ENCODE measurements at regions not wholly inside any gene's neighbourhood (a gene's known extent, or its start where the extent isn't known, plus 50 kb on each side); places are given as distances from the start of the nearest gene placed in this dataset.

DNA sequence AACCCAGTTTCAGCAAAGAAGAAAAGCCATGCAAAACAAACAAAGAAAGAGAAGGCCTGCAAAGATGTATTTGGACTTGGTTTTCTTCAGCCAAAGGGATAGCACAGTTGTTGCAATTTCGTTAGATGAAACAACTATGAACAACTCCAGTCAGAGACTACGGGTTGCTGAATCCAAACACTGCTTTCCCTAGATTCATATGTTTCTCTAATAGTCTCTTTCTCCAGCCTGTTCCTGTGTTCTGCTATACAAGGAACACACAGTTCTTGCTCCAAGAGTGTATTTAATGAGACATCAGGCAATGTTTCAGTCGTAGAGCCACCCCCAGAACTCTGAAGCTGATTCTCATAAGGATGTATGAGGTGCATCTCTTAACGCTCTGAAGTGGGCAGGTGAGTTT is 162.5 kb upstream of the TBL1X start:
- Histone ChIP-seq H3K27ac (ENCODE audit: low read depth, low read length) (no peak overlapping the region), H3K9ac (ENCODE audit: low read depth in 1 of 2, low read length in 2 of 2) (no peak overlapping the region), H3K4me1 (ENCODE audit: control insufficient read depth in 1 of 2, insufficient read depth in 2 of 2, low read length in 2 of 2) (no peaks in the 10 kb centered on the region), H3K27me3 (ENCODE audit: control insufficient read depth in 1 of 2, insufficient read depth in 2 of 2, low read length in 2 of 2) (no peaks in the 10 kb centered on the region), H3K9me3 (ENCODE audit: control insufficient read depth in 1 of 2, low read length in 2 of 2) (no peaks in the 10 kb centered on the region), H3K36me3 (ENCODE audit: control insufficient read depth in 1 of 2, insufficient read depth in 2 of 2, low read length in 2 of 2) (no peaks in the 10 kb centered on the region), H3K4me3 (ENCODE audit: low read depth in 1 of 2, low read length in 2 of 2) (no peak overlapping the region)

DNA sequence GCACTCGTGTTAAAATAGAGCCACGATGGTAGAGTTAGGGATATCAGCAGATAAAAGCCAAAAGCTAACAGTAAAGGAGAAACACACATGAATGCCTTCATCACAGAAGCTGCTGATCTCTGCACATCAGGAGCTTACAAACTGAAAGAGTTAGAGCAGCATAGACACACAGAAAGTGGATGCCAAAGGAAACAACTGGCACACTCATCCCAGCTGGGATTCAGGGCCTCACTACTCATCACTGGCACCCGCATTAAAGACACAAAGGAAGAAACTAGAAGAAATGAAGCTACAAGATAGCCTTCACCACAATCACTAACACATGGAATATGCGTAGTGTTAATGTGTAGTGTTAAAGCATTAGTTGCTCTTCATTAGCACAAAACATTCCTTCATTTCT is 156.4 kb upstream of the TBL1X start:
- H3K27me3 ChIP-seq (ENCODE audit: control insufficient read depth in 1 of 2, insufficient read depth in 2 of 2, low read length in 2 of 2), result no peaks in the 10 kb centered on the region
- H3K36me3 ChIP-seq (ENCODE audit: control insufficient read depth in 1 of 2, insufficient read depth in 2 of 2, low read length in 2 of 2), result no peaks in the 10 kb centered on the region
- H3K27ac ChIP-seq (ENCODE audit: low read depth, low read length), result no peak overlapping the region
- H3K9me3 ChIP-seq (ENCODE audit: control insufficient read depth in 1 of 2, low read length in 2 of 2), result no peaks in the 10 kb centered on the region
- H3K4me1 ChIP-seq (ENCODE audit: control insufficient read depth in 1 of 2, insufficient read depth in 2 of 2, low read length in 2 of 2), result no peaks in the 10 kb centered on the region
- no peak overlapping the region for H3K9ac ChIP-seq (ENCODE audit: low read depth in 1 of 2, low read length in 2 of 2)
- H3K4me3 ChIP-seq (ENCODE audit: low read depth in 1 of 2, low read length in 2 of 2), result no peak overlapping the region

DNA sequence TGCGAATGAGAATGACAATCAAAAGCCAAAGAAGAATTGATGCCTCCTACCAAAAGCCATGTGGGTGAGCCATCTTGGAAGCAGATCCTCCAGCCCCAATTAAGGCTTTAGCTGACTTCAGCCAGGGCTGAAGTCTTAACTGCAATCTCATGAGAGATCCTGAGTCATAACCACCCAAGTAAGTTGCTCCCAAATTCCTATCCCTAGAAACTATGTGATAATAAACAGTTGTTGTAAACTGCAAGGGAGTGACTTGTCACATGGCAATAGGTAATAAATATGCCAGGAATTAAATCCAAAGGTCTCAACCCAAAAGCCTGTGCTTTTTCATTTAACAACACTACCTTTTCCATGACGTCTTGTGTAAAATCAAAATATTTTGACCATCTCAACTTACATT is 154.2 kb upstream of the TBL1X start:
- no peak overlapping the region for H3K9ac ChIP-seq (ENCODE audit: low read depth in 1 of 2, low read length in 2 of 2)
- H3K27ac ChIP-seq (ENCODE audit: low read depth, low read length), result no peak overlapping the region
- no peak overlapping the region for H3K4me3 ChIP-seq (ENCODE audit: low read depth in 1 of 2, low read length in 2 of 2)
- no peaks in the 10 kb centered on the region for H3K36me3 ChIP-seq (ENCODE audit: control insufficient read depth in 1 of 2, insufficient read depth in 2 of 2, low read length in 2 of 2)
- H3K27me3 ChIP-seq (ENCODE audit: control insufficient read depth in 1 of 2, insufficient read depth in 2 of 2, low read length in 2 of 2), result no peaks in the 10 kb centered on the region
- H3K9me3 ChIP-seq (ENCODE audit: control insufficient read depth in 1 of 2, low read length in 2 of 2), result no peaks in the 10 kb centered on the region
- no peaks in the 10 kb centered on the region for H3K4me1 ChIP-seq (ENCODE audit: control insufficient read depth in 1 of 2, insufficient read depth in 2 of 2, low read length in 2 of 2)

DNA sequence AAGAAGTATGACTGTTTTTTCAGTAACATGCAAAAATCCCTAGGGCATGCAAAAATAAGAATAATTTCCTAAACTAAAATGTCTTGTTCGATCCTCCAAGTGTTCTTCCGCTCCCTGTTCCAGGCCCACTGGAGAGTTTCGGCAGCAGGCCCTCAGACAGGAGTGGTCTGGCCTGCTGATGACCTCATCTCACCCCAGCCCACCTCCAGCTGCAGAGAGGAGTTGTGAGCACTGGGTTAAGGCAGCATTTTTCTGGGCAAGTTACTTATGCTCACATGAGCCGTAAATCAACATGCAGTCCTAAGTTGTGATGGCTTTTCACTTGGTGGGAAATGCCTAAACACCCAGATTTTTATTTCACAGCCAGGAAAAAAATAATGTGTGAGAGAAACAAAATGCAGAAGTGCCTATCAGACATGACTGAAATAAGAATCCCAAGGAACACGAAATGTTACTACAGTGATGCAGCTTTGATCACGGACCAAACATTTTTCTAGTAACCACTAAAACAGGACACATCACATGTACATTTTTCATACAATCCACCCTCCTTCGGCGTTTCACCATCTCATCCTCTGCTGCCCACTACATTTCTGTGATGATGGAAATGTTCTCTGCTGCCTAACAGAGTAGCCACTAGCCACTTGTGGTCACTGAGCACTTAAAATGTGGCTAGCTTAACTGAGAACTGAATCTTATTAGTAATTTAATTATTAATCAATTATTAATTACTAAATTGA is 153.3 kb upstream of the TBL1X start:
- no peak overlapping the region for H3K27ac ChIP-seq (ENCODE audit: low read depth, low read length)
- no peaks in the 10 kb centered on the region for H3K36me3 ChIP-seq (ENCODE audit: control insufficient read depth in 1 of 2, insufficient read depth in 2 of 2, low read length in 2 of 2)
- no peak overlapping the region for H3K4me3 ChIP-seq (ENCODE audit: low read depth in 1 of 2, low read length in 2 of 2)
- H3K27me3 ChIP-seq (ENCODE audit: control insufficient read depth in 1 of 2, insufficient read depth in 2 of 2, low read length in 2 of 2), result no peaks in the 10 kb centered on the region
- no peaks in the 10 kb centered on the region for H3K9me3 ChIP-seq (ENCODE audit: control insufficient read depth in 1 of 2, low read length in 2 of 2)
- no peaks in the 10 kb centered on the region for H3K4me1 ChIP-seq (ENCODE audit: control insufficient read depth in 1 of 2, insufficient read depth in 2 of 2, low read length in 2 of 2)
- no peak overlapping the region for H3K9ac ChIP-seq (ENCODE audit: low read depth in 1 of 2, low read length in 2 of 2)

DNA sequence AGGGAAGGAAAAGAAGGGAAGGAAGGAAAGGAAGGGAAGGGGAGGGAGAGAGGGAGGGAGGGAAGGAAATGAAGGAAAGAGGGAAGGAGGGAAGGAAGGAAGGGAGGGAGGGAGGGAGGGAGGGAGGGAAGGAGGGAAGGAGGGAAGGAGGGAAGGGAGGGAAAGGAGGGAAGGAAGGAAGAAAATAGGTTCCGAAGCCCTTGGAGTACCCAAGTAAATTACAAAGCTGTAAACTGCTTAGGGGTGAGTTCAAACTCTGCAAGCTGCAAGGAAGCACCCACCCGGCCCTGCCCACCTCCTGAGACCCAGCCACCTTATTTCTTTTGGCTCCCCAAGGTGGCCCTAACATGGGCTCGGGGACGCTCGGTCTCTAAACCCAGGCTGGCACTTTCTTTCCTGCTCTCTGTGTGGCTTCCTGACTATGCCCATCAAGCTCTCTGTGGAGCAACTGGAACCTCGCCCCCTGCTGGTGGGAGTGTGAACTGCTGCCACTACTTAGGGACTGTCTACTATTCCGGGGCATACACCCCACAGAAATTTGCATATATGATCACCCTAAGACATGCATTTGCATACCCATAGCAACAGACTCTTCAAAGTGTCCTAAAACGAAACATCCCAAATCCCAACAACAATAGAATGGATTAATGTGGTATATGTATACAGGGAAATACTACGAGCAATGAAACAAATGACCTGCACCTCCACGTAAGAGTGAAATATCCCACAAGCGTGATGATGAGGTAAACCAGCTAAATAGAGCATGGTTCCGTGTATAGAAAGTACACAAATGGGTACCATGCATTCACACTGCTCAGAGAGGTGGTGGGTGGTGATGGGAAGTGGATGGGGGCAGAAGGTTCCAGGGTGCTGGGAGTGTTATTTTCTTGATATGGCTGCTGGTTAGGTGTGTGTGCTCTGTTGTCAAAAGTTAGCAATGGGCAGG is 151.7 kb upstream of the TBL1X start:
- Histone ChIP-seq H3K9ac (ENCODE audit: low read depth in 1 of 2, low read length in 2 of 2) (no peak overlapping the region), H3K9me3 (ENCODE audit: control insufficient read depth in 1 of 2, low read length in 2 of 2) (no peaks in the 10 kb centered on the region), H3K27me3 (ENCODE audit: control insufficient read depth in 1 of 2, insufficient read depth in 2 of 2, low read length in 2 of 2) (no peaks in the 10 kb centered on the region), H3K4me1 (ENCODE audit: control insufficient read depth in 1 of 2, insufficient read depth in 2 of 2, low read length in 2 of 2) (no peaks in the 10 kb centered on the region), H3K27ac (ENCODE audit: low read depth, low read length) (no peak overlapping the region), H3K36me3 (ENCODE audit: control insufficient read depth in 1 of 2, insufficient read depth in 2 of 2, low read length in 2 of 2) (no peaks in the 10 kb centered on the region), H3K4me3 (ENCODE audit: low read depth in 1 of 2, low read length in 2 of 2) (no peak overlapping the region)

DNA sequence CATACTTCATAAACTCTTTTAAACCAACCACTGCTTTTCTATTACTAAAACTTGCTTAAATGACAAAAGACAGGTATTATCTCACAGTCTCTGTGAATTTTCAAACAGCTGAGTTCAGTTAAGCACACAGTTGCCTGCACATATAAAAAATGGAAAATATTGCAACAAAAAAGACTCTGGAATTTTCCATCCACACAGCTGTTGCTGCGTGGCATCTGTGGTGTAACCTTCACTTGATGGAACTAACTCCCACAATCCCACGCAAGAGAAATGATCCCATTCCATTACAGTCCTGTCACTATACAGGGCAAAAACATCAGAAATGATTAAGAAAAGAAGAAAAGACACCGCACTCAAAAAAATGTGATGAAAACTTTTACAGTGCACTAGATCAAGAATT is 149.8 kb upstream of the TBL1X start:
- no peaks in the 10 kb centered on the region for H3K4me1 ChIP-seq (ENCODE audit: control insufficient read depth in 1 of 2, insufficient read depth in 2 of 2, low read length in 2 of 2)
- no peaks in the 10 kb centered on the region for H3K27me3 ChIP-seq (ENCODE audit: control insufficient read depth in 1 of 2, insufficient read depth in 2 of 2, low read length in 2 of 2)

DNA sequence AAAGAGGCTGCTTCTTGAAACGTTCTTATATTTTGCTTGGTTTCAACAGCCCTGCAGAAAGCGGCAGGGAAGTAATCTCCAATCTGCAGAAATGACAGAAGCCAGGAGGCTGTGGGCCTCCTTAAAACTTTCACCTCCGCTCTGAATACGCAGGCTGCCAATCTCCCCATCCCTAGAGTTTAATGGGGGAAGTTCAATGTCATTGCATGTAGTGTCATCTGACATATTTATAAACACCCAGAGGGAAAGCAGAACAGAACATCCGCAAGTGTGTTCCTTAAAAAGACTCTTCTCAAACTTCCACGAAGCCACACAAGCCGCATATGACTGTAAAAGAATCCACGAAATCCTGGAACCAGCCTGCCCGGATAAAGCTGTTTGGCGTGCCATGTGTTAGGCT is 148.8 kb upstream of the TBL1X start:
- Histone ChIP-seq H3K9ac (ENCODE audit: low read depth in 1 of 2, low read length in 2 of 2) (no peak overlapping the region), H3K4me1 (ENCODE audit: control insufficient read depth in 1 of 2, insufficient read depth in 2 of 2, low read length in 2 of 2) (no peaks in the 10 kb centered on the region), H3K27ac (ENCODE audit: low read depth, low read length) (no peak overlapping the region), H3K36me3 (ENCODE audit: control insufficient read depth in 1 of 2, insufficient read depth in 2 of 2, low read length in 2 of 2) (no peaks in the 10 kb centered on the region), H3K9me3 (ENCODE audit: control insufficient read depth in 1 of 2, low read length in 2 of 2) (no peaks in the 10 kb centered on the region), H3K4me3 (ENCODE audit: low read depth in 1 of 2, low read length in 2 of 2) (no peak overlapping the region), H3K27me3 (ENCODE audit: control insufficient read depth in 1 of 2, insufficient read depth in 2 of 2, low read length in 2 of 2) (no peaks in the 10 kb centered on the region)

More for the DNA sequence above, 149.8 kb upstream of the TBL1X start:
- Histone ChIP-seq H3K9me3 (ENCODE audit: control insufficient read depth in 1 of 2, low read length in 2 of 2) (no peaks in the 10 kb centered on the region), H3K36me3 (ENCODE audit: control insufficient read depth in 1 of 2, insufficient read depth in 2 of 2, low read length in 2 of 2) (no peaks in the 10 kb centered on the region), H3K4me3 (ENCODE audit: low read depth in 1 of 2, low read length in 2 of 2) (no peak overlapping the region), H3K27ac (ENCODE audit: low read depth, low read length) (no peak overlapping the region), H3K9ac (ENCODE audit: low read depth in 1 of 2, low read length in 2 of 2) (no peak overlapping the region)

DNA sequence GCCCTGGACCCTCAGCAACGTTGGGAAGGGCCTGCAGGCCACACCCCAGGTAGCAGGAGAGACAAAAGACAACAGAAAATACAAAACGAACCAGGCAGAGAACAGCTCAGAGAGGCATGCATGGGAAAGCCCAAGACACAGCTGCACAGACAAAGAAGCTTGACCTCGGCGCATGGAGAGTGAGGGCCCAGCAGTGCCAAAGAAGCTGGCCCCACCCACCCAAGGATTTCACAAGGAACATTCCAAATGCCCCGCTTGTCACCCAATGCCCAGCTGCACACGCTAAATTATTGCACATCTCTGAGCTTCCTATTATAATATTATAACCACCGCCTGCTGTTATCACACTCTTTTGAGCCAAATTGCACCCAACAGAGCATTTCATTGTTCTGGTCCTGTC is 147.7 kb upstream of the TBL1X start:
- Histone ChIP-seq H3K4me3 (ENCODE audit: low read depth in 1 of 2, low read length in 2 of 2) (no peak overlapping the region), H3K27ac (ENCODE audit: low read depth, low read length) (no peak overlapping the region), H3K9ac (ENCODE audit: low read depth in 1 of 2, low read length in 2 of 2) (no peak overlapping the region), H3K27me3 (ENCODE audit: control insufficient read depth in 1 of 2, insufficient read depth in 2 of 2, low read length in 2 of 2) (no peaks in the 10 kb centered on the region), H3K36me3 (ENCODE audit: control insufficient read depth in 1 of 2, insufficient read depth in 2 of 2, low read length in 2 of 2) (no peaks in the 10 kb centered on the region), H3K4me1 (ENCODE audit: control insufficient read depth in 1 of 2, insufficient read depth in 2 of 2, low read length in 2 of 2) (no peaks in the 10 kb centered on the region), H3K9me3 (ENCODE audit: control insufficient read depth in 1 of 2, low read length in 2 of 2) (no peaks in the 10 kb centered on the region)

DNA sequence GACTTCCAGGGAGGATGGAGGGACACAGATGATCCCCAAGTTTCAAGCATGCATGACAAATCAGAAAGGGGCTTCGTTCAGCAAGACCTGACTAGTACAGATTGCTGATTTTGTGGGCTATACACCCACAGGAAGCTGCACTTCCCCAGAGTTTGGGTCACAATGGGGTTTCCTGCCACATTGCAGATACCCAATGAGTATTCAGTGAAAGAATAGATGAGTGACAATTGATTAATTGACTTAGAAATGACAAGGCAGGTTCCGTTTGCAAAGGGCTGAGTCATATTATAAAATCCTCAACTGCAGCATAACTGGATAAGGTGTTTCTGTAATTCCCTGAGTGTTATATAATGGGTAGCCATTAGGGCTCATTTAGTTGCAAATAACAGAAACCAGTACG is 146.6 kb upstream of the TBL1X start:
- H3K36me3 ChIP-seq (ENCODE audit: control insufficient read depth in 1 of 2, insufficient read depth in 2 of 2, low read length in 2 of 2), result no peaks in the 10 kb centered on the region
- H3K4me3 ChIP-seq (ENCODE audit: low read depth in 1 of 2, low read length in 2 of 2), result no peak overlapping the region
- no peaks in the 10 kb centered on the region for H3K9me3 ChIP-seq (ENCODE audit: control insufficient read depth in 1 of 2, low read length in 2 of 2)
- H3K9ac ChIP-seq (ENCODE audit: low read depth in 1 of 2, low read length in 2 of 2), result no peak overlapping the region
- H3K4me1 ChIP-seq (ENCODE audit: control insufficient read depth in 1 of 2, insufficient read depth in 2 of 2, low read length in 2 of 2), result no peaks in the 10 kb centered on the region
- H3K27ac ChIP-seq (ENCODE audit: low read depth, low read length), result no peak overlapping the region
- no peaks in the 10 kb centered on the region for H3K27me3 ChIP-seq (ENCODE audit: control insufficient read depth in 1 of 2, insufficient read depth in 2 of 2, low read length in 2 of 2)

DNA sequence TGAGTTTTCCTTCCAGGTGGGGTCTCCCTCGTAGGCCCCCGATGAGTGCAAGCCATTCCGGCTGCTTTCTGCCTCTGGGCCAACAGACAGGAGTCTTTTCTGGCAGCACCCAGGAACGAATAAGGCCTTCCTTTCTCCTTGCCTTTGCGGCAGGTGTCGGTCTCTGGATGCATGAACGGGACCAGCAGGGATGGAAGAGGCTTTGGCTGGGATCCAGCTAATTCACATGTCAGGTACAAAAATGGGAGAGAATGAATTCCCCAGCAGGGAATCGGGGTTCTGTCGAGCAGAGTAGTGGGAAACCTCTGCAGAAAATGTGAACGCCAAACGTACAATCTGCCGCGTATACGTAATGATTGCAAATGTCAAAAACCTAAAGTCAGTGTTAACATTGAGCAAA is 146.1 kb upstream of the TBL1X start:
- Histone ChIP-seq H3K36me3 (ENCODE audit: control insufficient read depth in 1 of 2, insufficient read depth in 2 of 2, low read length in 2 of 2) (no peaks in the 10 kb centered on the region), H3K27ac (ENCODE audit: low read depth, low read length) (no peak overlapping the region), H3K9ac (ENCODE audit: low read depth in 1 of 2, low read length in 2 of 2) (no peak overlapping the region), H3K9me3 (ENCODE audit: control insufficient read depth in 1 of 2, low read length in 2 of 2) (no peaks in the 10 kb centered on the region), H3K4me3 (ENCODE audit: low read depth in 1 of 2, low read length in 2 of 2) (no peak overlapping the region), H3K4me1 (ENCODE audit: control insufficient read depth in 1 of 2, insufficient read depth in 2 of 2, low read length in 2 of 2) (no peaks in the 10 kb centered on the region), H3K27me3 (ENCODE audit: control insufficient read depth in 1 of 2, insufficient read depth in 2 of 2, low read length in 2 of 2) (no peaks in the 10 kb centered on the region)

Data from duodenal mucosa (tissue), 2 donors.